GM12891 (cell line): ENCODE measurements at regions not wholly inside any gene's neighbourhood (a gene's known extent, or its start where the extent isn't known, plus 50 kb on each side); places are given as distances from the start of the nearest gene placed in this dataset.

Experiments used
- POLR2A ChIP-seq: IDR thresholded peaks from 2 replicates; pipeline ENCODE4 v1.6.1; 2011; ENCODE audit warnings: low read depth, low read length, control low read depth
- POLR2AphosphoS5 ChIP-seq: IDR thresholded peaks from 2 replicates; pipeline ENCODE4 v1.6.1; 2011; ENCODE audit warnings: low read depth, low read length, control low read depth

DNA sequence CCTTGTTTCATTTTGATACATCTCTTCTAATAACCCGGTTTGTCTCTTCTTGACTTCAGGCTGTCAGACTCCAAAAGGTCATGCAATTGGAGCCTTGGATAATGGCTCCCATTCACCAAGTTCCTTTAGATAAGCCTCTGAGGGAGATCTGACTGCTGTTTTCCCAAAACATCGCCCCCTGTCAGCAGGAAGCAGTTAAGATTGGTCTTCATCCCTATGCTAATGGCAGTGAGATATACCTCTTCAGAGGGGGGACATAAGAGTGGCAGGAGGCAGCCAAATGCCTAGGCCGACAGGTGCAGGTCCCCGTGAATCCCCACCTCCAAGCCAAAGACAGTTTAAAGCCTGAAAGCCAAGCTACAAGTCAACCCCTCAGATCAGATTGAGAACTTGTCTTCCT, 144.6 kb downstream of the WDR11 start:
- TF ChIP-seq POLR2AphosphoS5 (no peak), POLR2A (no peak)
